GM19351 (cell line): ENCODE measurements at regions not wholly inside any gene's neighbourhood (a gene's known extent, or its start where the extent isn't known, plus 50 kb on each side); places are given as distances from the start of the nearest gene placed in this dataset.

ENCODE experiments used
- ATAC-seq: cut with Tn5 transposase; IDR thresholded peaks from one replicate; pipeline ENCODE4 v1.9.1; 2021; ENCODE audit warnings: mild to moderate bottlenecking, moderate library complexity; ENCODE audit not compliant: unreplicated experiment

DNA sequence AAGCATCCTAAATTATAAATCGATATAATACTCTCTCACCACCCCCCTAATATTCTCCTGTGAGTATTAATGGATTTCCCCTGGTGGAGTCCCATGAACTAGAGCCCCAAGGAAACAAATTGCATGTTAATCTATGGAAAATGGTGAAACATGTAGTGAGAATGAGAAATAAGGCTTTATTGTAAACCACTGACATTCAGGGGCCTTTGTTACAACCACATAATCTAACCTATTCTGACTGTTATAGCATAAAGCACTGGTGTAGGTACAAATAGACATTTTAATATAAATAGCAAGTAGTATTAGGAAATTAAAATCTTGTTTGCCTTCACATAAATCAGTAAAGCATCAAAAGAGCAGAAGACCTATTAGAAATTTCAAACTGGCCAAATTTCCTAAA lies 65.3 kb upstream of the TLK1 start:
- ATAC-seq = no peak

DNA sequence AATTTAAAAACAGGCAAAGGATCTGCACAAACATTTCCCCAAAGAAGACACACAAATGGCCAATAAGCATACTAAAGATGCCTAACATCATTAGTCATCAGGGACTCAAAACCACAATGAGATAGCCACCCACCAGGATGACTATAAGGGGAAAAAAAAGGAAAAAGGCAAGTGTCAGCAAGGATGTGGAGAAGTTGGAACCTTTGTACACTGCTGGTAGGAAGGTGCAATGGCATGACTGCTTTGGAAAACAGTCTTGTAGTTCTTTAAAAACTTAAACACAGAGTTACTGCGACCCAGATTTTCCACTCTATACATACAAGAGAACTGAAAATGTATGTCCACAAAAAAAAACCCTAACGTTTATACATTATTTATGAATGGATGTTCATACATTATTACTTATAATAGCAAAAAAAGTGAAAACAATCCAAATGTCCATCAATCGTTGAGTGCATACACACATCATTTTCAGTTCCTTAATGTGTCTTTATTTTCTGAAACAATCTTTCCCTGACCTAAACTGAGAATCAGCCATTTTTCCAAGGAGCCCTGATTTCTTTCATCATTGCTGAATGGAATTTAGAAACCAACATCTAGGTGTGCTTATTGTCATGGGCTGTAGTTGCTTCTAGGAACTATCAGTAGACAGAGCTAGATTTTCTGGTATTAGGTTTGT lies 64.7 kb upstream of the TLK1 start:
- no peak for ATAC-seq

DNA sequence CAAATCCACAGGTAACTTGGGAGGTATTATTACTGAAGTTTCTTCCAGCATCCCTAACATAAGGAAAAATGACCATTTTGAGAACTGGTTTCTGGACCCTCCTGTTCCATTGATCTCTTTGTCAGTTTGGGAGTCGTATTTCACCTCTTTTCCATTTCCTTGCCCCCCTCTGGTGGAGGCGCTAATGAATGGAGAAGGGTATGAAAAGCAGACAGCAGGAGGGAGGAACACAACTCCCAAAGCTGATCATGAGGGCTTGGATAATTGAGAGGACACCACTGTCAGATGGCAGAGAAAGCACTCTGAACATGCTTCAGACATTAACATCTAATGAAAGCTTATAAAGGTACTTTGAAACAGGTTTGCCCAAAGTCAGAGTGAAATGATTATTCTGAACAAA lies 56.6 kb upstream of the TLK1 start:
- ATAC-seq = no peak

DNA sequence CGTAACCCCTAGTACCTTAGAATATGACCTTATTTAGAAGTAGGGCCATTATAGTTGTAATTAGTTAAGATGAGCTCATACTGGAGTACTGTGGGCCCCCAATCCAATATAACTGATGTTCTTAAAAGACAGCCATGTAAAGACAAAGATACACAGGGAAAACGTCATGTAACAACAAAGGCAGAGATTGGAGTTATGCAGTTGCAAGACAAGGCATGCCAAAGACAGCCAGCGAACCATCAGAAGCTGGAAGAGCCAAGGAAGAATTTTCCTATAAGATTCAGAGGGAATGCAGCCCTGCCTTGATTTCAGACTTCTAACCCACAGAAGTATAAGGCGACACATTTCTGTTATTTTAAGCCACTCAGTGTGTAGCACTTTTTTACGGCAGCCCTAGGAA lies 55.9 kb upstream of the TLK1 start:
- no peak for ATAC-seq

DNA sequence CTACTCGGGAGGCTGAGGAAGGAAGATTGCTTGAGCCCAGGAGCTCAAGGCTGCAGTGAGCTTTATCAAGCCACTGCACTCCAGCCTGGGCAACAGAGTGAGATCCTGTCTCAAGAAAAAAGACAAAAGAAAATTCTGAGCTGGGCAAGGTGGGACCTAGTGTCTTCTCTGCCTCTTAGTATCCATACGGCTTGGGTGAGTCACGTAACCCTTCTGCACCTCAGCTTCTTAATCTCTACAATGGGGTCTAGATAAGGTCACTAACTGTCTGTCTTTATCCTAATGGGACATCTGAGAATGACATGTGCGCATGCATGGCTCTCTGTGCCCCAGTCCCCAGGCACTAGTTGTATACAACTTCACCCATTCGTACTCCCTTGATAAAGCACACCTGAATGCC lies 53.4 kb upstream of the TLK1 start:
- no peak for ATAC-seq

DNA sequence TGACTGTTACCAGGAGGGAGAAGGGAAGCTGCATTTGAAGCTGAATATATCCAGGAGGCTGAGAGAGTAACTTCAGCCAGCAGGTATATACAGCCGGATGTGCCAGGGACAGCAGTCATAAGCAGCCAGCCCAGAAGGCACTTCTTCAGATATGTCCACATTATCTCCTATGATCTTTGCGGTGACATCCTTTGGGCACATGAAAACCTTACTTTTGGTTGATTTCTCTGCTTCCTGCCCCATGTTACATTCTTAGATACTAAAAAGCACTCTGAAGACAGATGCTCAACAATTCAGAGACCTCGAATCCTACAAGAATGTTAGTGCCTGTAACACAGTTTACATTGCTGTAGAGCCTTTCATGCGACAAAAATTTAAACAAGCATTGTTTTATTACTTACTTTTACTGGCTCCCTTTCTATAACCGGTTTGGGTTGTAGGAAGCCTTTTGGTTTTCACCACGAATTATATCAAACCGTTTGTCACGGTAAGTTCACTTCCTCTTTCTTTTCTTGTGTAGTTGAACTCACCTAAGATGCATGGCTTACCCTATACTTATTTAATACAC lies 50.3 kb upstream of the TLK1 start:
- ATAC-seq = peak; percentile 94
